HepG2 (cell line): ENCODE measurements at regions not wholly inside any gene's neighbourhood (a gene's known extent, or its start where the extent isn't known, plus 50 kb on each side); places are given as distances from the start of the nearest gene placed in this dataset.

Experiments used
- ARNT ChIP-seq: fragments of 450-650 bp; IDR thresholded peaks from 2 replicates; pipeline ENCODE4 v1.6.1; 2017
- FOSL2 ChIP-seq: sonication (generic); formaldehyde crosslinking; IDR thresholded peaks from 2 replicates; pipeline ENCODE4 v1.4.0; 2020; ENCODE audit warnings: missing genetic modification reagents
- HDAC2 ChIP-seq: sonication (generic); formaldehyde crosslinking; IDR thresholded peaks from 2 replicates; pipeline ENCODE4 v1.4.0; 2020; ENCODE audit warnings: missing genetic modification reagents
- IRF1 ChIP-seq: sonication (generic); formaldehyde crosslinking; IDR thresholded peaks from 2 replicates; pipeline ENCODE4 v1.4.0; 2020; ENCODE audit warnings: low read depth, mild to moderate bottlenecking, missing genetic modification reagents
- NFE2L1 ChIP-seq: sonication (generic); formaldehyde crosslinking; IDR thresholded peaks from 2 replicates; pipeline ENCODE4 v1.4.0; 2020; ENCODE audit warnings: missing genetic modification reagents, mild to moderate bottlenecking, borderline replicate concordance
- POGZ ChIP-seq: sonication (generic); formaldehyde crosslinking; IDR thresholded peaks from 2 replicates; pipeline ENCODE4 v1.4.0; 2020; ENCODE audit warnings: mild to moderate bottlenecking, missing genetic modification reagents
- PREB ChIP-seq: sonication (generic); formaldehyde crosslinking; IDR thresholded peaks from 2 replicates; pipeline ENCODE4 v1.4.0; 2020; ENCODE audit warnings: missing genetic modification reagents
- RELA ChIP-seq: sonication (generic); formaldehyde crosslinking; IDR thresholded peaks from 2 replicates; pipeline ENCODE4 v1.4.0; 2020; ENCODE audit warnings: missing genetic modification reagents
- REPIN1 ChIP-seq: sonication (generic); formaldehyde crosslinking; IDR thresholded peaks from 2 replicates; pipeline ENCODE4 v1.8.0; 2022; ENCODE audit warnings: missing genetic modification reagents, low read depth, mild to moderate bottlenecking, borderline replicate concordance
- SMARCE1 ChIP-seq: fragments of 450-650 bp; IDR thresholded peaks from 2 replicates; pipeline ENCODE4 v1.6.1; 2017; ENCODE audit warnings: borderline replicate concordance
- STAT6 ChIP-seq: sonication (generic); formaldehyde crosslinking; IDR thresholded peaks from 2 replicates; pipeline ENCODE4 v1.4.0; 2020; ENCODE audit warnings: missing genetic modification reagents, mild to moderate bottlenecking, borderline replicate concordance
- TBX3 ChIP-seq: fragments of 450-650 bp; IDR thresholded peaks from 2 replicates; pipeline ENCODE4 v1.6.1; 2017; ENCODE audit warnings: antibody characterized with exemption, mild to moderate bottlenecking, inconsistent platforms, borderline replicate concordance
- ZMYM3 ChIP-seq: sonication (generic); formaldehyde crosslinking; IDR thresholded peaks from 2 replicates; pipeline ENCODE4 v1.5.1; 2020; ENCODE audit warnings: mild to moderate bottlenecking, missing genetic modification reagents
- ZNF17 ChIP-seq: sonication (generic); formaldehyde crosslinking; IDR thresholded peaks from 2 replicates; pipeline ENCODE4 v1.5.0; 2020; ENCODE audit warnings: mild to moderate bottlenecking, missing genetic modification reagents
- ZNF18 ChIP-seq: sonication (generic); formaldehyde crosslinking; IDR thresholded peaks from 2 replicates; pipeline ENCODE4 v1.8.0; 2022; ENCODE audit warnings: mild to moderate bottlenecking, missing genetic modification reagents; ENCODE audit not compliant: insufficient replicate concordance
- ZNF33B ChIP-seq: sonication (generic); formaldehyde crosslinking; IDR thresholded peaks from 2 replicates; pipeline ENCODE4 v1.5.1; 2020; ENCODE audit warnings: mild to moderate bottlenecking, missing genetic modification reagents
- ZNF577 ChIP-seq: sonication (generic); formaldehyde crosslinking; IDR thresholded peaks from 2 replicates; pipeline ENCODE4 v1.4.0; 2020; ENCODE audit warnings: mild to moderate bottlenecking, low read depth, missing genetic modification reagents, borderline replicate concordance
- ZNF616 ChIP-seq: sonication (generic); formaldehyde crosslinking; IDR thresholded peaks from 2 replicates; pipeline ENCODE4 v1.5.0; 2020; ENCODE audit warnings: low read depth, mild to moderate bottlenecking, missing genetic modification reagents
- ZNF720 ChIP-seq: sonication (generic); formaldehyde crosslinking; IDR thresholded peaks from 2 replicates; pipeline ENCODE4 v1.4.0; 2020; ENCODE audit warnings: missing genetic modification reagents
- ZNF746 ChIP-seq: sonication (generic); formaldehyde crosslinking; IDR thresholded peaks from 2 replicates; pipeline ENCODE4 v1.8.0; 2022; ENCODE audit warnings: mild to moderate bottlenecking, missing genetic modification reagents
- ZNF747 ChIP-seq: sonication (generic); formaldehyde crosslinking; IDR thresholded peaks from 2 replicates; pipeline ENCODE4 v1.8.1; 2023; ENCODE audit warnings: missing genetic modification reagents, mild to moderate bottlenecking, borderline replicate concordance
- ZNF75D ChIP-seq: sonication (generic); formaldehyde crosslinking; IDR thresholded peaks from 2 replicates; pipeline ENCODE4 v1.8.1; 2023; ENCODE audit warnings: missing genetic modification reagents, mild to moderate bottlenecking, borderline replicate concordance
- ZSCAN30 ChIP-seq: sonication (generic); formaldehyde crosslinking; IDR thresholded peaks from 2 replicates; pipeline ENCODE4 v1.5.0; 2020; ENCODE audit warnings: mild to moderate bottlenecking, missing genetic modification reagents
- ZZZ3 ChIP-seq: sonication (generic); formaldehyde crosslinking; IDR thresholded peaks from 2 replicates; pipeline ENCODE4 v1.4.0; 2020; ENCODE audit warnings: missing genetic modification reagents, mild to moderate bottlenecking, borderline replicate concordance

- TF ChIP-seq REPIN1 (peak; percentile 71; the same call in 1 of the 2 replicates), STAT6 (CRISPR knock-in tag) (no peak), ZNF33B (CRISPR knock-in tag) (no peak), ZNF18 (peak; percentile 44), HDAC2 (CRISPR knock-in tag) (peak; percentile 93), POGZ (peak; percentile 88), SMARCE1 (no peak), TBX3 (no peak), ZNF747 (CRISPR knock-in tag) (no peak), ZNF720 (CRISPR knock-in tag) (no peak), ZNF17 (CRISPR knock-in tag) (no peak), ARNT (no peak), PREB (no peak), ZMYM3 (CRISPR knock-in tag) (peak; percentile 59; the same call in 1 of the 2 replicates), ZNF746 (CRISPR knock-in tag) (0 out of 2 replicates have a peak, but pooled peaks have one; percentile 68), ZNF616 (CRISPR knock-in tag) (no peak), RELA (CRISPR knock-in tag) (no peak), ZSCAN30 (CRISPR knock-in tag) (no peak), ZNF75D (no peak), ZNF577 (no peak), NFE2L1 (CRISPR knock-in tag) (no peak), ZZZ3 (CRISPR knock-in tag) (no peak), FOSL2 (peak; percentile 74), IRF1 (CRISPR knock-in tag) (no peak)
These were observed 385.6 kb downstream of the SHQ1 start (continued) for GRCh38 chr3:72462595-72463011.
